ENCODE measurements at regions not wholly inside any gene's neighbourhood (a gene's known extent, or its start where the extent isn't known, plus 50 kb on each side); places are given as distances from the start of the nearest gene placed in this dataset.

DNA sequence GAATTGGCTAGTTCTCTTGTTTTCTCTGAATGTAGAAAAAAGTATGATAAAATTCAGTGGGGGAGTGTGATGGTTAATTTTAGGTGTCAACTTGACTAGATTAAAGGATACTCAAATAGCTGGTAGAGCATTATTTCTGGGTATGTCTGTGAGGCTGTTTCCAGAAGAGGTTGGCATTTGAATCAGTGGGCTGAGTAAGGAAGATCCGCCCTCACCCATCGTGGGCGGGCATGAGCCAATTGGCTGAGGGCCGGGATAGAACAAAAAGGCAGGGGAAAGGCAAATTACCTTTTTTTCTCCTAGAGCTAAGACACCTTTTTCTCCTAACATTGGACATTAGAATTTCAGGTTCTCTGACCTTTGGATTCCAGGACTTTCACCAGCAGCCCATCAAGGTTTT lies 667.6 kb upstream of the SLC8A1 start:
- no peak for TF ChIP-seq POLR2AphosphoS5 (IDR thresholded peaks at IDR 0.05; ENCODE audit: low read depth, low read length)
- TF ChIP-seq TAF1 (IDR thresholded peaks at IDR 0.05; ENCODE audit: low read depth, low read length) = no peak
- no peak for TF ChIP-seq POLR2A (IDR thresholded peaks at IDR 0.05; ENCODE audit: low read depth, low read length)
- TF ChIP-seq SPI1 (IDR thresholded peaks at IDR 0.05; ENCODE audit: low read depth, low read length) = no peak
